Transverse colon (tissue), 4 donors: ENCODE measurements at regions not wholly inside any gene's neighbourhood (a gene's known extent, or its start where the extent isn't known, plus 50 kb on each side); places are given as distances from the start of the nearest gene placed in this dataset.

Experiments
- EP300 ChIP-seq: sonication (generic); formaldehyde crosslinking; IDR thresholded peaks from one replicate; pipeline ENCODE4 v1.6.1; 2017; ENCODE audit warnings: antibody characterized with exemption, low read depth
- POLR2A ChIP-seq: fragments of 450-650 bp; IDR thresholded peaks from one replicate; pipeline ENCODE4 v1.6.1; 2016; ENCODE audit warnings: antibody characterized with exemption, mild to moderate bottlenecking, moderate library complexity
- POLR2AphosphoS5 ChIP-seq, 3 donors: sonication (generic); formaldehyde crosslinking; IDR thresholded peaks; one replicate each; pipeline ENCODE4 v1.6.1; 2016; ENCODE audit warnings: antibody characterized with exemption in 3 of 3
- TF ChIP-seq, protein P1 (sequence below), 5 experiments: fragments of 200-600 bp in 3 of 5; fragments of 450-650 bp in 2 of 5; sonication (generic) in 3 of 5; IDR thresholded peaks; 1 replicate in 2 of 5; 2 replicates in 3 of 5; pipeline ENCODE4 v1.5.1; 2016 to 2017; ENCODE audit warnings: antibody characterized with exemption in 5 of 5, inconsistent platforms in 3 of 5, mild to moderate bottlenecking in 2 of 5, moderate library complexity in 1 of 5

DNA sequence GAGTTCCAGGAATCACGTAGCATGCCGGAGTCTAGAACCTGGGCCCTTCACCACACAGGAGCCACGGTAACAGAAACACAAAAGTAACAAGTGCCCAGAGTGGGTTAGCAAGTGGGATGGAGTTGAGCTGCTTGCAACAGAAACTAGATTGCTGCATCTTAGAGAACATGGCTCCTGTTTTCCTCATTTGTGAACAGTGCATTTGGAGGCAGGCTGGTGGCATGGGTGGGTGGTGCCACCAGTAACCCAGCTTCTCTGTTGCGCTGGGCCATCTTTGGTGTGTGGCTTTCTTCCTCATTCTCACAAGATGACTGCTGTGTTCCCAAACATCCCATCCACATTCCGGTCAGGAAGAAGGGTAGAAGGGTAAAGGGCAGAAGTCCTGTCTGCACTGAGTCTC is 95.5 kb downstream of the KATNIP start:
- TF ChIP-seq POLR2AphosphoS5 (IDR thresholded peaks at IDR 0.05) (no peak), POLR2A (no peak), EP300 (no peak)
- TF ChIP-seq, protein P1, sequence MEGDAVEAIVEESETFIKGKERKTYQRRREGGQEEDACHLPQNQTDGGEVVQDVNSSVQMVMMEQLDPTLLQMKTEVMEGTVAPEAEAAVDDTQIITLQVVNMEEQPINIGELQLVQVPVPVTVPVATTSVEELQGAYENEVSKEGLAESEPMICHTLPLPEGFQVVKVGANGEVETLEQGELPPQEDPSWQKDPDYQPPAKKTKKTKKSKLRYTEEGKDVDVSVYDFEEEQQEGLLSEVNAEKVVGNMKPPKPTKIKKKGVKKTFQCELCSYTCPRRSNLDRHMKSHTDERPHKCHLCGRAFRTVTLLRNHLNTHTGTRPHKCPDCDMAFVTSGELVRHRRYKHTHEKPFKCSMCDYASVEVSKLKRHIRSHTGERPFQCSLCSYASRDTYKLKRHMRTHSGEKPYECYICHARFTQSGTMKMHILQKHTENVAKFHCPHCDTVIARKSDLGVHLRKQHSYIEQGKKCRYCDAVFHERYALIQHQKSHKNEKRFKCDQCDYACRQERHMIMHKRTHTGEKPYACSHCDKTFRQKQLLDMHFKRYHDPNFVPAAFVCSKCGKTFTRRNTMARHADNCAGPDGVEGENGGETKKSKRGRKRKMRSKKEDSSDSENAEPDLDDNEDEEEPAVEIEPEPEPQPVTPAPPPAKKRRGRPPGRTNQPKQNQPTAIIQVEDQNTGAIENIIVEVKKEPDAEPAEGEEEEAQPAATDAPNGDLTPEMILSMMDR (IDR thresholded peaks at IDR 0.05), result no peak
